ENCODE measurements at regions not wholly inside any gene's neighbourhood (a gene's known extent, or its start where the extent isn't known, plus 50 kb on each side); places are given as distances from the start of the nearest gene placed in this dataset.
A peak's percentile ranks its signal among the peaks of the same experiment; 100 is the strongest.

DNA sequence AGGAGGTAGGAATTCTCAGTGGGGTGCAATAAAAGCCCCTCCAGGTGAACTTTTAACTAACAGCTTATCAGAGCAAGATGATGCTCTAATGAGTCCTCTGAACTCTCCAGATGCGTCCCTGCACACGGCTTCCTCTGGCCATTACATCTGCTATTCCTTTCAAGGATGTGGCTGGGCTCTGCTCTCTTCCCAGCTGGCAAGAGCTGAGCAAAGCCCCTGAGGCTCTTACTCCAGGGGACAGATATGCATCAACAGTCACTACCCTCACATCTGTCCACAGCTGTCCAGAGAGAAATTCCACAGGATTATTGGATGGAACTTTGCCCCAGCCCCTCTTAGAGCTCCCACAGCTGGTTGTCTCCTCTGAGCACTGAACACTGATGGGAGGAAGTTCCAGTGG is 267.8 kb downstream of the C1orf94 start:
- H3K4me3 ChIP-seq (ENCODE audit: low read length) = no peak overlapping the region
- no peak for DNase-seq (ENCODE audit: low read depth, low spot score)

DNA sequence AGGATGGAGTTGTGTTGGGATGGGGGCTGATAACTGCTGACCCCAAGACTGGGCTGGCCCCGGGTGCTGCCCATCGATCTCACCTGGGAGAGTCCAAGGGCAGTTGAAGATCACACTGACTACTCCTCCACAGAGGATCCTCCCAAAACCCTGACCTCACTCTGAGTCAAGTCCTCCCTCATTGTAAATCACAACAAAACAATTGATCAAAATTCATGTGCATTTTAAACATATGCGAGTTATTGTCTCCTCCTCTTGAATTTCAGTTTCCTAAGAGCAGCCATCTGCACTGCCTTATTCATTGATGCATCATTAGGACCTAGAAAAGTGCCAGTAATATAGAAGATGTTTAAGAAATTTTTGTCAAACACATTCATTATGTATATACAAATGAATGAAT is 273.6 kb downstream of the C1orf94 start:
- H3K4me3 ChIP-seq (ENCODE audit: low read length) = no peak overlapping the region
- no peak for DNase-seq (ENCODE audit: low read depth, low spot score)

DNA sequence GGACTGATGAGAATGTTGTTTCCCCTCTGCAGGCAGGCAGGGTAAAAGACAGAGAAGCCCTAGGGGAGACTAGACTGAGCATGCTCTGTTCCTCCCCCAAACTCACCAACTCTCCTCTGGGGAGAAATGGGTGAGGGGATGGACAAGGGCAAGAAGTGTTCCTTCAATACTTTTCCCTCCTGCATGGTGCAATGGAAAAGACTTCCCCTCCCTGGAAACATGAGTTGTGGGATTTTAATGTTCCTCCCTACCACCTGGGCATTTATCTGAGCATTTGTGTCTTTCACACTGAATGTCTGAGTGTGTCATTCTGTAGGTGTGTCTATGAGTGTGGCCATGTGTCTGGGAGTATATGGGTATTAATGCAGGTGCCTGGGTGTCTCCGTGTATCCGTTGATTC is 275.7 kb downstream of the C1orf94 start:
- DNase-seq (ENCODE audit: low read depth, low spot score) = no peak
- no peak overlapping the region for H3K4me3 ChIP-seq (ENCODE audit: low read length)

DNA sequence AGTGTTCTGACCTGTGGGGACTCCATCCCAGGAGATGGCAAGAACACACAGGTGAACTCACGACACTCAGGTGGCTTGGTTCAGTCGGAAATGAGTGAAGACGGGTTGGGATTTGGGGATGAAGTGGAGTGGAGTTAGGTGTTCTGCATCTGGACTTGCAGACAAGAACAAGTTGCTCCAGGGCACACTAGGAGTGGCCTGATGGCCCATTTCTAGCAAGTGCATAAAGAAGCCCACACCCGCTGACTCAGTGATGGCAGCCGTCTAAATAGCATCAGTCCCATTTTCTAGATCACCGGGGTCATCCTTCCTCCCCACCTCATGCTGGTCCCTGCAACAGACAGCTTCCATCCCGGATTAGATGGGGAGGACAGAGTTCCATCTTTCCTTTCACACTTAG is 278.4 kb downstream of the C1orf94 start:
- DNase-seq (ENCODE audit: low read depth, low spot score) = no peak
- no peak overlapping the region for H3K4me3 ChIP-seq (ENCODE audit: low read length)

DNA sequence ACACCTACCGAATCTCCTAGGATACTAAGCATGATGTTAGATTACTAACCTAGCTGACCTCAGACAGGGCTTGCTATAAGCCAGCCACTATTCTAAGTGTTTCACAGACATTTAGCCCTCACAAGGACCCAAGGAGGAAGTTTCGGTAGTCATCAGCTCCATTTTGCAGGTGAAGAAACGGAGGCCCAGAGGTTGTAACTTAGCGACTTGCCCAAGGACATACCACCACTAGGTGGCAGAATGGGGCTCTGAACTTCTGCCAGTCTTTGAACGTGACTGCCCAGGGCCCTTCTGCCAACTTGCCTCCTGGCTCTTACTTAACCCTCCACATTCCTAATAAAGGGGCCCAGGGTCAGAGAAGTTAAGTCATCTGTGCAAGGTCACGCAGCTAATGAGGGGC is 283.5 kb downstream of the C1orf94 start:
- H3K4me3 ChIP-seq (ENCODE audit: low read length) = no peak overlapping the region
- peak; percentile 60 for DNase-seq (ENCODE audit: low read depth, low spot score)

DNA sequence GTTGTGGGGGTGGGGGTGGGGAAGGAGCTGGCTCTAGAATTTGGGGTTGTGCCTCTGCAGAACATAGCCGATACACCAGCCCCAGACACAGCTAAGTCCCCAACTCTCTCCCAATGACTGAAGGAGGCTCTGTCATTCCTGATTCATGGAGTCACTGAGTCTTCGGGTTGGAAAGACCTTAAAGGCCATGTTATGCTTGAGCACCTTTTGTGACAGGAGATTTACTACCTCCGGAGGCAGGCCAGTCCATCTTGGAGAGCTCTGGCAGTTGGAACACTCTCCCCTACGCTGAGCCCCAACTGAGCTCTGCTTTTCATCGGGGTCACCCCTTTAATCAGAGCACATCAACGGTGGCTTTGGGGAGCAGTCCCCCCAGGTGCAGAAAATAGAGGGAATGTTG is 284.4 kb upstream of the GJB5 start:
- DNase-seq (ENCODE audit: low read depth, low spot score) = no peak
- H3K4me3 ChIP-seq (ENCODE audit: low read length) = no peak overlapping the region

DNA sequence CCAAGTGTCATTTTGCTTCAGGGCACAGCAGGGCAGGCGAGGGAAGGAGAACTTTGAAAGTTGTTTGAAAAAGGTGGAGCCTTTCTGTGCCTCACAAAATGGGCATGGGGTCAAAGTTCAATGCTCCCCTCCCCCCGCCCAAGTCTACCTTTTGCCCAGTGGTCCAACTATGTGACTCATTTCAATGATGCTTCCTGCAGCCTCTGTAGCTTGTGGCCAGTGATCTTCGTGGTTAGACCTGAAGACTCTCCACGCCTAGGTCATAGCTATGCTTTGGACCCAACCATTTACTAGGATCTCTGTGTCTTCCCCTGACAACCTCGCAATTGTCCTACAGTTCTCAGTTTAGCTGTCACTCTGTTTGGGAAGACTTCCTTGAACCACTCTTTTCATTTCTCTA is 280.3 kb upstream of the GJB5 start:
- no peak for DNase-seq (ENCODE audit: low read depth, low spot score)
- no peak overlapping the region for H3K4me3 ChIP-seq (ENCODE audit: low read length)

DNA sequence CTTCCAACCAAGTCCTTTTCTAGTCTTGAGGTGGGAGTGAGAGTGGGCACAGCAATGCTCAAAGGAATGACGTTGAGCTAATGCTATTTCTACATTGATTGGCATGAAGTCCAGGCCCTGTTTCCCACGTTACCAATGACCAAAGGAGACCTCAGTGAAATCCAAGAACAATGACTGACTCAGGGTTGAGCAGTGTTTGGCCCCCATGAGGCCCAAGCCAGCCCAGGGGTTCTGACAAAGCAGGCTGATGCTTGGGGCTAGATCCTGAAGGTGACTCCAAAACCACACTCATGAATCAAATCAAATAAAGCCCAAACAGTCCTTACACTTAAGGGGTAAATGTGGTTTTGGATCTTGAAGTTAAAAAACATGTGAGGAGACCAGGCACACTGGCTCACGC is 278.5 kb upstream of the GJB5 start:
- no peak for DNase-seq (ENCODE audit: low read depth, low spot score)
- no peak overlapping the region for H3K4me3 ChIP-seq (ENCODE audit: low read length)

DNA sequence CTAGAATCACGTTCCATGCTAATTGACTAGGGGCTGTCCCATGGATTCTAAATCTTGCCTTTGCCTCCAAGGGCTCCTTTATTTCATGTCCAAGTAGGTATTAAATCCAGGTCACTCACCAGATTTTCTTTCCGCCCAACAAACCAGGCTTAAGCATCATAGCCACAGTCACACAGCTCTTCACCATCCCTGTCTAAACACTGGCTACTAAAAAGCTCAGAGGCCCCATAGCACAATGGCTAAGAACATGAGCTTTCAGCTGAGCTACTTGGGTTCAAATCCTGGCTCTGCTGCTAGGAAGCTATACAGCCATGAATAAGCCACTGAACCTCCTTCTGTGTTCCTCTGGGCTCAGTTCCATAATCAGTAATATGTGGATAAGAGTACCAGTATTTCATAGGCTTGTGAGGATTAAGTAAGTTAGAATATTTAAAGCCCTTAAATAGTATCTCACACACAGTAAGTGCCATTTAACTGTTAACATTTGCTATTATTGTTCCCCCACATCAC is 277.2 kb upstream of the GJB5 start:
- DNase-seq (ENCODE audit: low read depth, low spot score) = no peak
- no peak overlapping the region for H3K4me3 ChIP-seq (ENCODE audit: low read length)

DNA sequence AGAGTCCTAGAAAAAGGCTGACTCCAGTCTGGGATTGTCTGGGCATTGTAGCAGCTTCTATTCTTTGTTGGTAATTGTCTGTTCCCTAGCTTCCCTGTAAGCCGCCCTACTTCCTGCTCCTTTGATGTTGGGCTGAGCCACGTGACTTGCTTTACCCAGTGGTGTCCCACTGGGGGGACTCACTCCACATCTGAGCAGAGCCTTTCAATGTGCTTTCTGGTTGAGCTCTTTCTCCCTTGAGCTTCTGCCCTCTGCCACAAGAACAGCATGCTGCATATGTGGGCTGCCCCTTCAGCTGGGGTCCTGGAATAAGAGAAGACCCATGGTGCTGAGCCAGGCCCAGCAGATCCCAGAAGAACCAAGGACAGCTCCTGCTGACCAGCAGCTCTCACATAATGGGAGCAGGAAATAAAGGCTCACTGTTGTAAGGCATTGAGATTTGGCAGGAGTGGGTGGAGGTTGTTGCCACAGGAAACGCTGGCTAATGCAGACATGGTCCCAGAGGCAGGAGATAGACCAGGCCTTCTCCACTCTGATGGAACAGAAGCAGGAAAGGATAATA is 276.3 kb upstream of the GJB5 start:
- no peak overlapping the region for H3K4me3 ChIP-seq (ENCODE audit: low read length)
- DNase-seq (ENCODE audit: low read depth, low spot score) = peak; percentile 72

DNA sequence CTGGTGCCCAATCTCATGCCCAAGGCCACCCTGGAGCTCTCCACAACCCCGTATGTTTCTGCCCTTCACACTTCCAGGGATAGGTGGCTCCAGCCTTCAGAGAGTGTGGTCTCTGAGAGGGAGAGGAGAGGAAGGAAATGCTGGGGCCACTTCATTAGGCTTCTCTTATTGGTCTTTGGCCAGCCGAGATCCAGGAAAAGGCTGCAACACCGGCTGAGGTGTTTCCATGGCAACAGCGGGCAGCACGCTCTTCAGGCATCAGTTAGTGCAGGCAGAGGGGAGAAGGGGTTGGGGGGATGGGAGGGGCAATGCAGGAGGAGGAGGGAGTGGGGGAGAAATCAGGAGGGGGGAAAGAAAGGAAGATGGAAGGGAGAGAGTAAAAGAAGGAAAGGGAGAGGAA is 275.1 kb upstream of the GJB5 start:
- DNase-seq (ENCODE audit: low read depth, low spot score) = peak; percentile 3
- no peak overlapping the region for H3K4me3 ChIP-seq (ENCODE audit: low read length)

DNA sequence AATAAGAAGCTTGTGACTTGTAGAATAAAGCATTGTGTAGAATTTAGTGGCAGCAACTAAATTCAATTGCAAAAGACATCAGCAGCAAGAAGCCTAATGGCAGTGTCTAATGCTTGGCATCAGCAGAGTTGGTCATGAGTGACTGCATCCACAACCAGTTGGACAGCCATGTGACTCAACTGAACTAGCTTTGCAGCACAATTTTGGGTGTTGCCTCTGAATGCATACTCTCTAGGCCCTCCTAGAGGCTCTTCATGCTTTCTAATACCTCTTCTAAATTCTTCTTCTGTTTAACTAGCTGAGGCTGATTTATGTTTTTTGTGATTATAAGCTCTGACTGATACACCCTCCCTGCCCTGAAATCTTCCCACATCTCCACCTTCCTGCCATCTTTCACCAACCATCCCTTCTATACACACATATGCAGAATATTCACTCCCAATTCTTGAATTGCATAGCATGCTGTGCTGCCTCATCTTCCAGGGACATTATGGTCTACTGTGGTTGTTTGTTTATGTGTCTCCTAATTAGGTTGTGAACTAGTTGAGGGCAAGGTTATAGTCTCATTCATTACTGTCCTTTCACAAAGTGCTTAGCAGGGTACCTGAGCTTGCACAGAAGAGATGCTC is 266.7 kb upstream of the GJB5 start:
- no peak for DNase-seq (ENCODE audit: low read depth, low spot score)
- H3K4me3 ChIP-seq (ENCODE audit: low read length) = no peak overlapping the region

DNA sequence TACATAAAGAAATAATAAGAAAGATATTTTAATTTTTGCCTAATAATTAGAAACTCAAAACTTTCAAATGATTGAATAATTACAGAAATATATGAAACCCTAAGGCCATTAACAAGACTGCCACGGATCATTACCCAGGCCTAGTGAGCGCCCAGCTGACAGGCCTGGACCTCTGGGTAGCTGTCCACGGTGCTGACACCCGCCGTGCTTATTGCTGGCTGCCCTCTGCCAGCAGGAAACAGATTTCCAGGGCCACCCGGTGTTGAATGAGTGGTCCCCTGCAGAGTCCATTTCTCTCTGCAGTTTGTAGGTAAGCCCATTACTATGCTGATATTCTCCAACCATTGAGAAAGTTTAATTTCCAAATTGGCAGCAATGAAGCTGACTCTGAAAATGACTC is 254.4 kb upstream of the GJB5 start:
- no peak for DNase-seq (ENCODE audit: low read depth, low spot score)
- no peak overlapping the region for H3K4me3 ChIP-seq (ENCODE audit: low read length)

DNA sequence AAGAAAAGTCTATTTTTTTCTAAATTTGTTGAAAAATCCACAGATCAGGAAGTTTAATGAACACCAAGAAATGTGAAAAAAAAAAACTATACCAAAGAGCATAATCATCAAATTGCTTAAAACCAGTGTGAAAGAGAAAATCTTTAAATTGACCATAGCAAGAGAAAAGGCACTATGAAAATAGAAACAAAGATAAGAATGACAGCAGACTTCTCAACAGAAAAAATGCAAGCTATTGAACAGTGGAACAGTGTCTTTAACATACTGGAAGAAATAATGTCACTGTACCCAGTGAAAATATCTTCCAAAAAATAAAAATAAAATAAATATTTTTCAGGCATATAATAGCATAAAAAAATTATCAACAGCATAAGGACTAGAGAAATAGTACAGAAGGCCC is 243.0 kb upstream of the GJB5 start:
- no peak overlapping the region for H3K4me3 ChIP-seq (ENCODE audit: low read length)
- no peak for DNase-seq (ENCODE audit: low read depth, low spot score)

DNA sequence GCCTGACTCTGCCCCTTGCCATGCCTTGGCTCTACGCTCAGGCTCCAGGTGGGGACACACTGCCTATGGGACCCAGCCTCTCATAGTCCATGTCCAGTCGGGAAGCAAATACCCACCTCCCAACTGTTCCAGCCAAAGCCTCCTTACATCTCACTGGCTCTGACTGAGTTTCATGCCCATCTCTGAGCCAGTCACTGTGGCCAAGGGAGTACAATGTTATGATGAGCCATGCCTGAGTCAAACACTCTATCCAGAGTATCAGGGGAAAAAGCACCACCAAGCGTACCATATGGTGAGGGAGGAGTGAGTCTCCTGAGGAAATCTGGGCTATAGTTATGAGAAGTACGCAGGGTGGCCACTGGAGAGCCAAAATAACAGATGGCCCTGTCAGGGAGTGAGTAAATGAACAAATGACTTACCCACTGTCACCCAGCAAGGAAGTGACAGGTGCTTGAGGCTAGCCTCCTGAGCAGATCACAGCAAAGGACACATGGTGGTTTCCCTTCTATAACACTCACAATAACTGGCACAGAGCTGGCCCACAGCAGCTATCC is 236.6 kb upstream of the GJB5 start:
- no peak for DNase-seq (ENCODE audit: low read depth, low spot score)
- no peak overlapping the region for H3K4me3 ChIP-seq (ENCODE audit: low read length)

DNA sequence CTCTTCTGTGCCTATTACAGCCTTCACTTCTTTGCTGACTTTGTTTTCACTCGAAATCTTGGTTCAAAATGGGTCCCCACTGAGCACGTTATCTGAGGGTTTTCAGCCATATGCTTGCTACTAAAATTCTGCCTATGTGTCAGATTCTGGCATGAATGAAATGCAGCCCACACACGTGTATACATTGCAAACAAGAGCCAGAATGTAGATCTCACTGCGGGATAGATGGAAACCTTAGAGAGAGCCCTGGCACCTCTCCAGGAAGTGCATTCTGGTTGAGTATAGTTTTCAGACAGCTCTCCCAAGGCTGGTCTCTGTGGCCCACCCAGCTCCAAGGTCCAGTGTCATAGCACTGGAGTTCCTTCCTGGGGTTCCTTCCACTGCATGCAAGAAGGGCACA is 234.7 kb upstream of the GJB5 start:
- H3K4me3 ChIP-seq (ENCODE audit: low read length) = no peak overlapping the region
- no peak for DNase-seq (ENCODE audit: low read depth, low spot score)

DNA sequence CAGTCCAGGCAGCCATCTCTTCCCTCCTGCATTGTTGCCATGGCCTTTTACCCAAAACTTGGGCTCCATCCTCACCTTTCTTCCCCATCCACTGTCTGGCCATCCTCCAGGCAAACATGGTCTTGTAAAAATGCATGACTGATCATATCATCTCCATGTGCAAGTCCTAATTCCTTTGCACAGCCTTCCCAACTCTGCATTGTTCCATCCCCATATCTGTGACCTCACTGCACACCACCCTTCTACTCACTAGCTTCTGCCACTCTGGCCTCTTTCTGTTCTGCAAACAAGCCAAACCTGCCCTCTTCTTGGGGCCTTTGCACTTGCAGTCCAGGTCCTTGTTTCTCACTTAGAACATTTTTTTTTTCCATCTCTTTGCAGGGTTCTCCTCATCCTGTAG is 230.1 kb upstream of the GJB5 start:
- H3K4me3 ChIP-seq (ENCODE audit: low read length) = no peak overlapping the region
- no peak for DNase-seq (ENCODE audit: low read depth, low spot score)

DNA sequence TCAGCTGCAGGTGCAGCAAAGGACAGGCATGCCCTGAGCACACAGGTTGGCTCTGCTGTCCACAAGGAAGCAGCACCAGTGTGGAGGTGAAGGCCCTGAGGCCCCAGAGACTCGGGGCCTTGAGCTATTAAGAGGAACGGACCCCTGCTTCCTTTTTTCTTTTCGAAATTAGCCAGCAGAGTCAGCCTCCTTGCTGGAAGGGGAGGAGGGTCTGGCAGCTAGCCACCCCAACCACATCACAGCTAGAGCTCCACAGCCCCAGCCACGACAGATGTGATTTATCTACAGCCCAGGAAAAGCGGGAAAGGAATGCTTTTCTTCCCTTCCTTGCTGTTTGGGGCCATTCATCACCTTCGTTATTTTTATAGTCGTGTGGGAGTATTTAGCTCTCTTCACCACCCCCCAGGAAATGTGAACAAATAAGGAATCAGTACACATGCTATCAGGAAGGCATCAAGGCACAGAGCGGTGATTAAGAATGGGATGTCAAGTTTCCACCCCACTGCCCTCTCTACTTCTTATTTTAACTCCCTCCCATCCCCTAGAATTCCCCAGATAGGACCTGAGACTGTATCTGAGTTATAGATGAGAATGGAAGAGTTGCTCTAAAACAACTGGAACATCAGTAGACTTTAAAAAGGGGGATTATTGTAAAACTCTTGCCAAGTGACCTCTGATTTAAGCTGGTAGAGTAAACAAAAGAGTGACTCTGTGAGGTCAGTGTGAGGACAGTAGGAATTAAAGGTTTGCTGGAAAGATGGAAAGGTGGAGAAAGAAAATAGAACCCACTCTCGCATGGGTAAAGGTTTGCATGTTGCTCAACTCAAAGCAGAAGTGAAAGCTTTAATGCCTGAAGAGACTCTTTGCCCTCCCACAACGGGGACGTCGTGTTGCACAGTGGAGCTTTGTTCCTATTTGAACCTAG is 224.7 kb upstream of the GJB5 start:
- DNase-seq (ENCODE audit: low read depth, low spot score) = no peak
- H3K4me3 ChIP-seq (ENCODE audit: low read length) = no peak overlapping the region

DNA sequence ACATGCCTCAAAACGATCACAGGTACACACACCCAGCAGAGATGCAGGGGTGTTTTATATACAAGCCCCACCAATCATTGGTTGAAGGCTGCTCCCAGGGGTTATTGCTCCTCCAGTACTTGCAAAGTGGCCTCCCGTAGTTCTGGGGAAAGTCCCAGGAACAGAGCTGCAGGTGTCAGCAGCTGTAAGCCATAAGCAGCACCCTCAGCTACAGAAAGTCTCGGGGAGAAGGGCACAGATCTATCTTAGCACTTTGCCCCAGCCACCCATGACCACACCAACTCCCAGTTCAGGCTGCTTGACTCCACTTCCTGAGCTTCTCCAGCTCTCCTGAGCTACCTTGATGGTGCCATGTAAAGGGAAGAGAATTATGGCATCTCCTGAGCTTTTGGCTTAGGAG is 222.7 kb upstream of the GJB5 start:
- DNase-seq (ENCODE audit: low read depth, low spot score) = no peak
- H3K4me3 ChIP-seq (ENCODE audit: low read length) = no peak overlapping the region

DNA sequence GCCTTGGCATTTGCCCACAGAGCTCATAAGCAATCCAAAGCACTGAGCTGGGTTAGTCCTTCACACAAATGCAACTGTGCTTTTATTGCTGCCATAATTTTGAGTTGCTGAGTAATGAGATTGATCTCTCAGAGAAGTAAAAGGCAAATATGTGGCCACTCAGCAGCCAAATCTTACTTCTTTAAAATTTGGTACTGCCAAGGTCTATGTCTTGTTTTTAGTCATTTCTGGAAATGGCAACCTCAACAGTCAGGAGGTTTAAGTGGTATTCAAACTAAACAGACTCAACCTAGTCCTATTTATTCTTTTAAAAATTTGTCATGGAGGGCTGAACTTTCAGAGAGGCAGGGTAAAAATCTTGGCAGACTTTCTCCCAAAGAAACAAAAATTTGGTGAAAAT is 216.4 kb upstream of the GJB5 start:
- no peak for DNase-seq (ENCODE audit: low read depth, low spot score)
- no peak overlapping the region for H3K4me3 ChIP-seq (ENCODE audit: low read length)

All from Jurkat, Clone E6-1 (cell line).